NCI-H1436 (cell line): ENCODE measurements at regions not wholly inside any gene's neighbourhood (a gene's known extent, or its start where the extent isn't known, plus 50 kb on each side); places are given as distances from the start of the nearest gene placed in this dataset.
A peak's percentile ranks its signal among the peaks of the same experiment; 100 is the strongest.

ENCODE experiments used
- DNase-seq: peaks from one replicate; lab custom pipeline; 2025; lab: John Stamatoyannopoulos, UW

DNA sequence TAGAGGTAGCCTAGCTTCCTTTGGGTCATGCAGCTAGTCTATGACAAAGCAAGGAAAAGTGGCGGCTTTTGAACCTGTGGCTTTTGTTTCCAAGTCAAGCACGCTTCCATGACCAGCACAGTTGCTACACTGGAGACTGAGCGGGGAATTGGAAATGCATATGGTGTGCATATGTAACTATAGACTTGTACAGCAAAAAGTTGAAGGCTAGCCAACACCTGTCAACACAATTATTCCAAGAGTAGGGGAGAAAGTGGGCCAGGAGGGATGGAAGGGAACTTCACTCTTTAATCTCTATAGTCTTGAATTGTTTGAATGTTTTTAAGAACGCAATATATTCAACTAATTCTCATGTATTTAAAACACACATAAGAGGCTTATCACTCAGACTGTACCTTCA lies 218.5 kb upstream of the CADM1 start:
- no peak for DNase-seq

DNA sequence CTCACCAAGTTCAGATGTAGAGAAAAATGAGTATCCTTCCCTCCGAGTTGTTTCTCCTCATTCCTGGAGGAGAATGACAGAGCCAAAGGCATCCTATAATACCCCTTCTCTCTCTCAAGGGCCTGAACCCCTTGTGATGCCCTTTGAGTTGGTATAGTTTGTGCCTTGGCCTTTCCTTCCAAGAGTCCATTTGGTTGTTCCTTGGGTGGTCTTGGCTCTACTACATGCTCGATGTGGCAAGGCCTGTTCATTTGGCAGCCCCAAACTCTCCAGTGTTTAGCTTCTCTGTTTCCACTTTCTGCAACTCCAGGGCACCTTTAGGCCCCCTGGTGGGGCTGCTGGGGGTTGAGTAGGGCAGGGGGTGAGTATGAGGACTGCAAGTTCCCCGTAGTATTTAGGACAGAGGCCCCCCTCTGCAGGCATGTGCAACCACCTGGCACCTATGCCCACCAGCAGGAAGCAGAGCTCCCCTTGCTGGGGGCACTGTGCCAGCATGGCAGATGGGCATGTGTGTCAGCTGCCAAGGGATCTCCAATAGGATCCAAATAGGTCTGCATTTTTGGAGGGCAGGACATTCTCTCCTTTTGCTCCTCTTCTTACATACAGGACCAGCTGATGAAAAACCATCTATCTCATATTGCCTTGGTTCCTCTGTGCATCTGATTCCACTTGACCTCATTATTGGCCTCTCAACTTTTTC lies 217.2 kb upstream of the CADM1 start:
- no peak for DNase-seq

DNA sequence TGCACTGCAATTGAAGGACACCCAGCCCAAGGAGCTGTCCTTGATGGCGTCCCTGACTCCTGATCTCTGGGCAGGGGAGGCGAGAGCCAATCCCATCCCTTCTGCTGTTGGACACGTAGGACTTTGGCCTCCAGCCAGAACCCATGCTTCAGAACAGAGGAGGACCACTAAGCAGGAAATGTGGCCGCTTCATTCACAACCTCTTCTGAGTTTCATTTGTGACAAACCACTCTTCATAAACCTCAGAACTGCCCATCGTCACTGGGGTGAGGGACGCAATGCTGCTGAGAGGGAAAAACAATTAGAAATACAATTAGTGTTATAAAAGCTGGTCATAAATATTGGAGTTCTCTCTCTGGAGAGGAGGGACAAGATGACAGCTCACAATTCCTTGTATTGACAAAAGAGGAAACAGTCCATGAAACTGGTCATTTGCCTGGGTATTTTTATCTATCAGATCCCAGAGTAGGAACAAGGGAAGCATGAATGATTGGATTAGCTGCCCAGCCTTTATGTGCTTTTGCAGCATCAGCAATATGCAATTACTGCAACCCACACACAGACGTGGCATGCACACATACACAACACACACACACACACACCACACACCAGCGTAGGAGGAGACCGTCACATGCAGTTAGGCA lies 216.5 kb upstream of the CADM1 start:
- DNase-seq = no peak

DNA sequence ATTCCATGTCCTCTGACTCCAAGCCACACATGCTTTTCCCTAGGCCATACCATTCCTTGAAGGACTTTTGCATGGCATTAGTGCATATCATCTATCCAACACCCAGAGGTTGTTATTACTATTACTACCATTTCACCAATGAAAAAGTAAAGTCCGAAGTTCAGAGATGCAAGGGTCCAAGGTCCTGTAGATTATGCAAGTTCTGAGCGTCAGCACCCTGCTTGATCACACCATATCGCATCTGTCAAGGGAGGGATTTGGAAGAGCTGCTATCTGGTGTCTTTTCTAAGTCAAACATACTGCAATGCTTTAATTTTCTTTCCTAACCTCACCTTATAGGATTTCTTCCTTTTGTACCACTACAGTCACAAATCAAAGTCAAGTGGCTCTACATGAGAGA lies 214.7 kb upstream of the CADM1 start:
- no peak for DNase-seq

DNA sequence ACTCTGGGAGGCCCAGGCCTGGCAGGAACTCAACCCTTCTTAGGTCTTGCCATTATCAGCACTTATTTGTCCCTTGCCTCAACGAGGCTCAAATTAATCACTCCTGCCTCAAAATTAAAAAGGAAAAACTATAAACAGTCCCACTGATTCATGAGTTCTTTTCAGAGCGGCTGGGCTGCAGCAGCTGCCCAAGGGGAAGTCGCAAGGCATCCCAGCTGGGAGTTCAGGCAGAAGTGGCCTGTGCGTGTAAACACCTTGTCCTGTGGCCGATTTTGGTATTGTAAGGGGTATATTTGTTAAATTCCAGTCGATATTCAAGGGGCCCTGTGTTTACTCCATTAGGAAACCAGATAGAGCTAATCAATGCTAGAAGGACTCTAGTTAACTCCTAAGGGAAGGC lies 213.9 kb upstream of the CADM1 start:
- DNase-seq = no peak

DNA sequence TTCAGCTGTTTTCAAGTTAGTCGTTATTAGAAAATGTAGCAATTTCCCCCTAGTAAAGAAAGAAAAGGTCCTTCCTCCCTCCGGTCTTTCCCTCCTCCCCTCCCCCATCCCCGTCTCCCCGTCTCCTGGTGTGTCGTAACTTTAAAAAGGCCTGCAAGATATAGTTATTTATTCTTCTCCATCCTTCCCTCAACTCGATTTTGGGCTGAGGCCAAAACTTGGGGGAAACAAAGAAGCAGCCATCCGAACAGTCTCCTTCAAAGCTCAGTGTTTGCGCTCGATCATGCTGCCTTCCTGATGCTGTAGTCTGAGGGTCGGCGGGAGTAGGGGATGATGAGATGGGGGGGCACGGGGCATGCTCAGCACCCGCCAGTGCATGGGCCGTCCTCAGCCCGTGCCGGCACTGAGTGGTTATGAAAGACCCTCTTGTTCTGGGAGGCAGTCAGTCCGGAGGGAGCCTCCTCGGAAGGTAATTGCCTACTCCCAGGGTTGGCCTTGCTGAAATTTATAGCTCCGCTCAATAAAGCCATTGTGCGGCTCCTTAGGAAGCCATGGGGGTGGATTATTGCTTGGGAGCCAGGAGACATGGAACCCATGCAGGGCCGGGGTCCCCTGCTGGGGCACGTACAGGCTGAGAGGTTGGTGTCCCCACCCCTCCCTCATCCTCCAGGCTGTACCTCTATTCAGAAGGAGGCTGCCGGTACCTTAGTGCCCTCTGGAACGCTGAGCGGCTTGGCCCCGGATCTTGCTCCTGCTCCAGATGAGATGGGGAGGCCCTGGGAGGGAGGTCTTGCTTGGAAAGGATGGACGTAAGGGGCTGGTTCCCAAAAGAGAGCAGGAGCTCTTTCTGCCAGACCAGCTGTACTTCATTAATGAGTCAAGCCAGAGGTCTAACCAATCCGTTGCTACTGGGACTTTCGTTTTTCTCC lies 212.7 kb upstream of the CADM1 start:
- no peak for DNase-seq

DNA sequence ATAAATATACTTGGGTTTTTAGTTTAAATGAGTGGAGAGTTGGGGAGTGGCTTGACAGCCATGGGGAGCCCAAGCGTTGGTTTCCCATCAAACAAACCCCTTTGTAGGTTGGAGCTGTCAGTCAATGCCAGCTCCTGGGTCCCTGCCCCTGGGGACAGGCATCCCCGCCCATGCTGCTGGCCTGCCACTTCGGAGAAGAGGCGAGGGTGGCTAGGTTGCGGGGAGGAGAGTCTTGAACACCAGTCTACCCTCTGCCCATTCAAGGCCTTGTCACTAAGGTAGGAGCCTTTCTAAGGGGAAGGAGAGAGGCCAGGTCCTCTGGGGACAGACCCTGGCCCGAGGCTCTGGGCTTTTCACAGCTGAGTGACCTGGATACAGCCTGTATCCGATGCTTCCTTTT lies 211.9 kb upstream of the CADM1 start:
- no peak for DNase-seq

DNA sequence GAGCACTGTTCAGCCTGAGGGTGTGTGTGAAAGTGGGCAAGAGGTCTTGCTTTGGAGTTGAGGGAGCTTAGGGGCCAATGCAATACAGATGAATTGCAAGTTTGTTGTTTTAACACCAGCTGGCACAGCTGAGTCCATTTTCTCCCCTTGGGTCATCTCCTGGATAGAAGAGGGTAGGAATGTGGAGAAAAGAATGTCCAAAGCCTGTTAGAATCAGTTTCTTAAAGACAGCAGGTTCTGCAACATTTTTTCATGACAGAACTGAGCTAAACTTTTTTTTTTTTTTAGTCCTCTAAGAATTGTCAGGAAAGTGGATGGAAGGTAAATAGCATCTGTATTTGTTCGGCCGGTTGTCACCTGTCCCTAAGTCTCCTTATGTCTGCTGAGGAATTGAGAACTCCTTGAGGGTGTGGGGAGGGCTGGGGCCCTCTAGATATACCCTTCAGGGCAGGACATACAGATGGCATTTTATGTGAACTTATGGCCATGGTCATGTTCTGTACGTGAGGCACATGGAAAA lies 211.1 kb upstream of the CADM1 start:
- DNase-seq = no peak

DNA sequence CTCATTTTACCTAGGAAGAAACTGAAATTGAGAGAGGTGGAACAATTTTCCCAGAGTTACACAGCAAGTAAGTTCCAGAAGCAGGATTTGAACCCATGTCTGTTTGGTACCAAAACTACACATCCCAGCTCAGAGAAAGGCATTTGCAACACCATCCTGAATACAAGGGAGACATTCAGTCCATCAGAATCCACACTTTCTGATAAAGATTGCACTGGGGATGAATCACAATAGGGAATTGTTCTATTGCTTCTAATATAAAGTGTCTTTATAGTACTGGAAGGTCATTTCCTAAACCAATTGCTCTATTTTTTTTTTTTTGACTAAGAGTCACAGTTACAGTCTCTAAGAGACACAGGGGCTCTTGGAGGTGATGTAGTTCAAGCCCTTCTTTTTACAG lies 208.1 kb upstream of the CADM1 start:
- no peak for DNase-seq

DNA sequence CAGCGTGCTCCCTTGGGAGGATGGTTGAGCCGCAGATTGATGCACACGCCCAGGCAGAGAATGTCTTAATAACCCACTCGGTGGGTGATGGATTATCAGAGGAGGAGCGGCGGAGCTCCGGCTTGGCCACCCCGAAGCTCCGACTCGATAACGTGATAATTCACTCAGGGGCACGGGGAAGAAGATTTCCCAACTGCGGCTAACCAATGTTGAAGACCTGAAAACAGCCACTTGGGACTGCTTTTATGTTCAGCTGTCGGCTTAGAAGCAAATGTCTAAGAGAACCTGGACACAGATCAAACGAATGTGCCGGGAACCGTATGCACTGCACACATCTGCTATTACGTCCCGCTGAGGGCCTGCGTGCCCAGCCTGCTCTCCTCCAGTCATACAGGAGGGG lies 206.8 kb upstream of the CADM1 start:
- DNase-seq = no peak

DNA sequence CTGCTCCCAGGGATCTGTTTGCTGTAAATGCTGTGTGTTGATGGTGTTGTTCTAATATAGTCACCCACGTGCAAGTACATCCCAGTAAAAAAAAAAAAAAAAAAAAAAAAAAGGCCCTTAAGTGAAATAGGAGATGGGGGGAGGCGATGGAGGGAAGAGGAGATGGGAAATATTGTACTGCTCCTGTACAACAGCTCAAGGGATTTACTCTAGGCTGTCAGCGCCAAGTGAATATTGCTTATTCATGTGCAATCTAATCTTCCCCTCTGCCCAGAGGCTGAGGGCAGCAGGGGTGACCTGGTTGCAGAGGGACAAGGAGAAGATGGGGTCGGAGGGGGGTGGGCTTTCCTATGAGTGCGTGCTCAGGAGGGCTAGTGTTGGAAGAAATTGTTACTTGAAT lies 206.2 kb upstream of the CADM1 start:
- DNase-seq = no peak

DNA sequence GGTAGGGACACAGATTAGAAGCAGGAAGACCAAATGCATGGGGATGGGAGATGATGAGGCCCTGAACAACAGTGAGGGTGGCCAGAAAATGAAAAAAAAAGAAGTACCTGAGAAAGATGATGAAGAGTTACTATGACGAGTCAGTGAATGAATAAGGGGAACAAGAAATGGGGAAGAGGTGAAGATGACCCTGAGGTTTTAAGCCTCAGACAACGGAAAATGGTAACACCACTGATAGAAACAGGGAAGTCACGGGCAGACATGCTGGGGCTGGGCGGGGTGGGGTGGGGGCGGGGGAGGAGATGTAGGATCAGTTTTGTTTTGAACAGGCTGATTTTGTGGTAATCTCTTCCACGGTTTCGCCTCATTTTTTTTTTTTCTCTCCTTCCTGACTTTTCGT lies 205.1 kb upstream of the CADM1 start:
- no peak for DNase-seq

DNA sequence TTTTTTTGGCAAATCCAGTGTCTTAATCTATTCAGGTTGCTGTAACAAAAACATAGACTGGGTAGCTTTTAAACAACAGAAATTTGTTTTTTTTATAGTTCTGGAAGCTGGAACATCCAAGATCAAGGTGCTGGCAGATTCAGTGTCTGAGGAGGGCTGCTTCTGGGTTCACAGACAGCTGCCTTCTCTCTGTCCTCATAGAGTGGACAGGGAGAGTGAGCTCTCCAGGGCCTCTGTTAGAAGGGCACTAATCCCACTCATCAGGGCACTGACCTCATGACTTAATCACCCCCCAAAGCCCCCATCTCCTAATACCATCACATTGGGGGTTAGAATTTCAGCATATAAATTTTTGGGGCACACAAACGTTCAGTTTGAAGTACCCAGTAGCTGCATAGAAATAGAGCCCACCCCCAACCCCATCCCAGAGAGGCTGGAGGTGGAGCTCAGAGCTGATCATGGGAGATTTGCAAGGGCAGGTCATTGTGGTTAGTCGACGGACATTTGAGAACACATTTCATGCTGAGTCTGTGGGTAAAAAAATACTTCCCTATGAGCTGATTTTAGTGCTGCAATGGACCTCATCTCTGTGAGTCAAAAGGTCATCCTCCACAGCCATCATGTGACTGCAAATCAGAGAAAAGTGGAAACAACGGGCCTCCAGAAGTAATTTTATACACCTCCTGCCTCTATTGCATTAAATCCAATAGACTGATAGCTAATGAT lies 203.1 kb upstream of the CADM1 start:
- no peak for DNase-seq

DNA sequence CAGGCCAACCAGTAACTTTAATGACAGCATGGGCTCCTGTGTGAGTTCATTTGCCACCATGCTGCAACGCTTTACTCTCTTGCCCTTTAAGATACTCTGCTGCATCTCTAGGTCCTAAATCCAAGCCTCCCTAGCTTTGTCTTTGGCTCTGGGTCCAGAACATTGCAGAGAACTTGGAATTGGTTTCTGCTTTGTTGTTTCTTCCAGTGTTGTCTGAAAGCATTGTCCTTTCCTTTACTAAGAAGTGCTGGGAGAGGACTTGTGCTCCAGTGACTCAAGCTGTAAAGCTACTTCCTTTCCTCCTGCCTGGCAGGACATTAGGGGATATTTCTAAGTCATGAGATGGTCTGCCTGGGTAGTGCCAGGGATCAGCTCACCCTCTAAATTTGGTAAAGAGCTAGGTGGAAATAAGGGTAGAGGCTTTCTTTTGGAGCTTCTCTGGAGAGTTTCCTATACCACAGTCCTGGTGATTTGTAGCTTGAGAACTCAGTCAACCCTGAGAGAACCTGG lies 202.5 kb upstream of the CADM1 start:
- DNase-seq = no peak

DNA sequence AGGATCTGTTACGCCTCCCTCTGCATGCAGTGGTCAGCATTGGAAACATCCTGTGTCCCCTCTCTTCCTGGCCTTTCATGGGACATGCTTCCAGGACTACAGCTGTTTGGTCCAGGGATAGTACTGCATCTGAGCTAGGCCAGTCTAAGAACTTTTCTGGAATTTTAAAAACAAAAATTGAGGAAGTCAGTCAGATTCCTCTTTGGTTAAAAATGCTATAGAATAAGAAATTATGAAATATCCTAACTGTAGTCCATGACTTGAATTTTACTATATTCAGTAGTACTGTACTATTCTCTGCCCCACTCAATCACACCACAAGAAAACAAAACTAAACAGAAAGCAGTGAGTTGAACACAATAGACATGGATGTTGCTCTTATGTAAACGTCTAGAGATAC lies 201.0 kb upstream of the CADM1 start:
- no peak for DNase-seq

DNA sequence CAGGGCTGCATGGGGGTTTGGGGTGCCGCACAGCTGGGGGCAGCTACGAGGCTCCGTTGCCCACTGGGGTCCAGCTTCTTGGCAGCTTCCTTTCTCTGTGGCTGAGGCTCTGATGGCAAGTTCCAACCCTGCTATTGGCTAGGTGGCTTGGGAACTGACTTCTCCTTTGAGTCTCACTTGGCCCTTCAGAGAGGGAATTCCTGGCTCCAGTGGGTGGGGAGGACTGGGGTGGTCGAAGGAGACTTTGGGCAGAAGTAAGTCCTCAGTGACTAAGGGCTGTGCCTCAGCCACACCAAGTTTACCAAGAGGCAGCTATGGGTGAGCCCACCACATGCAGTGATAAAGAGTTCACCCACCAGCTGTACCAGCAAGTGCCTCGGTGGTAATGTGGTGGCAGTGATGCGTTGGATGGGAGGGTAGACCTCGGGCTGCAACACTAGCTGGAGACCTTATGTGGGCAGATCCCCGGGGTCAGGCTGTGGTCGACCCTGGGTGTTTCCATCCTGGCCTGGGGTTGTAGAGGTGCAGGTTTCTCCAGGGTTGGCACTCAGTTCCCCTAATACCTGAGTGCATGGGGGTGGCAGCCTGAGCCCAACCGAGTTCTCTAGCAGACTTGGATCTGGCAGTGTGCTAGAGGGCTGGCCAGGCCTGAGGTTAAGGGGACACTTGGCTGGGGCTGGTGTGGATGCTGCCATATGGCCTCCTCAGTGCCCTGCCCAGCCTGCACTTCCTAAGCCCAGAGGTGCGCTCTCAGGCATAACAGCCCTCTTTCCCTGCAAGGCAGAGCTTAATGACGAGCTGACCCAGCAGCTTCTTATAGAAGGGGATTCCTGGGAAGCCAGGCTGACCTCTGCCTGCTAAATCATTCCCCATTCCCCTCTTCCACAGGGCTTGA lies 197.0 kb upstream of the CADM1 start:
- no peak for DNase-seq

DNA sequence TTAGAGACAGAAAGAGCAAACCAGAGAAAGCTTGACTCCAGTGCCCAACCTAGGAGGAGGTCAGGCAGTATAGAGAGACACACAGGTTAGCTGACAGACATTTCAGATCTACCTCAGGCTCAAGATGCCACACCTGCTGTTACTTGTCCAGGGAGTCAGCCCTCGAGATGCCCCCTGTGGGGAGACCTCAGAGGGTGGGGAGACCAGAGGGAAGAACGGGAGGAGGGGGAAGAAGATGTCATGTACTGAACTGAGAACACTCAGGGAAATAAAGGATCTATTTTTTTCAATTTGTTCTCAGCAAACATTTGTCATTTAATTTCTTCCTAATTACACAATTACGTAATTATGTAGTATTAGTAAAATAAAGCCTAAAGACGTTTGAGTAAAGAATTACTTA lies 196.3 kb upstream of the CADM1 start:
- peak; percentile 84 for DNase-seq

DNA sequence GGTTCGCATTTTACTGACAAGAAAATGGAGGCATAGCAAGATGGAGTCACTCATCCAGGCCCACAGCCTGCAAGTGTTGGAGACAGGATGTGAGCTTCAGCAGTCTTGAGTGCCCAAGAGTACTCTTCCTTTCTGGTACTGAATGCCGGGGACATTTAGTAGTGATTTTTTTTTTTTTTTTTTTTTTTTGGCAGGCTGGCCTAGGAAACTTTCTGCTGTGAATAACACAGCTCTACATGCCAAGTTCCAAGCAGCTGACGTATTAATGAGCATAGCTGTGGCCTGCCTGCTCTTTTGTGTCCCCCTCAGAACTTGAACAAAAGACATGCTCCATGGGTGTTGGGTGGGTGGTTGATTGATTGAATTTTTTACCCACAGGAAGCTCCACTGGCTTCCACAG lies 195.5 kb upstream of the CADM1 start:
- DNase-seq = no peak

DNA sequence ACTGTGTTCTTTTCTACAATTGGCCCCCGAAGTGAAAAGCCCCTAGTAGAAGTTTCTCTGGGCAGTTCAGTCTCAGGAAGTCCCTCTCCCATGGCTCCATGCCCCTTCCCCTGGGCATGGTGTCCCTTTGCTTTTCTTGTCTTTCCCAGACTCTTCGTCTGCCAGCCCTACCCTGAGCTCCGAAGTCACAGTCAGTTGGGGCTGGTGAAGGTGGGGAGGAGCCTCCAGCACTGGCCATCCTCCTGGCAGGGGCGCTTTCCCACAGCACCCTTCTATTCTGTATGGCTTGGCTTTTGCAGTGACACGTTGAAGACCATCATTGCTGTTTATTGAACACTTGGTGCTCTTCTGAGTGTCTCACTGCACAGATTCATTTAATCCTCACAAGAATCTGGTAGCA lies 195.1 kb upstream of the CADM1 start:
- no peak for DNase-seq

DNA sequence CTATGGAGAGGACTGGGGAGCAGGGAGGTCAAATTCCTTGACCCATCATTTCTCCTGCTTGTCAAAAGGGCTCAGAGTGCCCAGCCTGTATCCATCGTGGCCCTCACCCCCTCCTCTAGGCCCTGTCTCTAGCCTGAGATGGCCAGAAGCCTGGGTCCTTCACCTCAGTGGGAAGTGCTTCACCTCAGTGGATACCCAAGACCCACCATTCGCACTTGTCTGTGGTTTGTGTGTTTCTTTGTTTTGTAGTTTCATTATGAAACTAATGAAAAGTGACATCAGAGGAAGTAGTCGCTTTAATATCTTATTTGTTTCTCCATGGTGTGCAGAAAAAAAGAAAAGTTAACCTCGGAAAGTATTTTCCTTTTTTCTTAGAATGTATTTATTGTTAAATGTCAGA lies 194.0 kb upstream of the CADM1 start:
- DNase-seq = no peak

DNA sequence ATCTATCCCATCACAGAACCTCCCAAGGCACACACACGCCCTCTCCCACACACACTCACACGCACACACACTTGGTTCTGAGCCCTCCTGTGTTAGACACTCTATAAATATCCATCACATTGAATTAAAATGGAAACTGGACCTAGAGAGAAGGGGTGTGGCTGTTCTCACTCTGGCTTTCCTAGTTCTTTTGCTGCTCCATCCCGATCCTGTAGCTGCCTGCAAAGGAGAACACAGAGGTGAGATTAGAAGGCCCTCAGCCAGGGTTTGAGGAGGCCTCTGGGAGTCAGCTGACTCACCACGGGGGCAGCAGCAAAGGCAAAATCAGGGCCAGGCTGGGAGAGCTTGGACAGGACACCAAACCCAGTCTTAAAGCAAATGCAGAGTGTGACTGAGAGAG lies 192.3 kb upstream of the CADM1 start:
- no peak for DNase-seq
